WERI-Rb-1 (cell line): ENCODE measurements at regions not wholly inside any gene's neighbourhood (a gene's known extent, or its start where the extent isn't known, plus 50 kb on each side); places are given as distances from the start of the nearest gene placed in this dataset.

Experiments used
- DNase-seq: peaks from one replicate; pipeline ENCODE4 v3.0.0-alpha.2; 2020
- H3K27ac ChIP-seq: fragments of 250-450 bp; sonication (Bioruptor Pico); 2 replicates; pipeline ENCODE4 v1.5.1; 2020; ENCODE audit warnings: mild to moderate bottlenecking, moderate library complexity
- H3K27me3 ChIP-seq: fragments of 250-450 bp; sonication (Bioruptor Pico); 2 replicates; pipeline ENCODE4 v1.5.1; 2021; ENCODE audit warnings: mild to moderate bottlenecking, low read depth, moderate library complexity; ENCODE audit not compliant: insufficient read depth, severe bottlenecking
- H3K36me3 ChIP-seq: fragments of 250-450 bp; sonication (Bioruptor Pico); 2 replicates; pipeline ENCODE4 v1.5.1; 2020; ENCODE audit warnings: mild to moderate bottlenecking, moderate library complexity
- H3K4me3 ChIP-seq: 2 replicates; pipeline ENCODE4 v1.5.1; 2011; ENCODE audit warnings: low read depth, mild to moderate bottlenecking, control low read depth, low read length
- H3K9me3 ChIP-seq: fragments of 250-450 bp; sonication (Bioruptor Pico); 2 replicates; pipeline ENCODE4 v1.5.1; 2021; ENCODE audit warnings: mild to moderate bottlenecking, moderate library complexity; ENCODE audit not compliant: severe bottlenecking
- CTCF ChIP-seq: IDR thresholded peaks from 2 replicates; pipeline ENCODE4 v1.5.1; 2011; ENCODE audit warnings: low read depth, mild to moderate bottlenecking, control low read depth, inconsistent platforms, low read length

DNA sequence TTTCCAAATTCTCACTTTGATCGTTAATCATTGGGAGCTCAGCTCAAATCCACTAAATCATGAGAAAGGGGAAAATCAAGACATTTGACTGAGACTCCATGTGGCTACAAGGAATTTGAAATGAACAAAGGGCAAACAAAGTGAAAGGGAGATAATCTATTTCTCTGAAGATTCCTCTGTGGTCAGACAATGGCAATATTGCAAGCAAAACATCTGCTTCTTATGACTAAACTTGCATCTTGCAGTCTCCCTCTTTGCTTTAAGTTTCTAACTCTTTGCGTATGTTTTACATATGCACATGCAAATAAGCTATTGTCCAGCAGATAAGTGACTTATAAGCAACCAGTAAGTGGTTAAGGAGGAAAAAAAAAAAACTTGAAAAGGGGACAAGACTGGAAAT, 299.1 kb upstream of the NXPH2 start:
- Histone ChIP-seq H3K27me3 (no peaks in the 10 kb centered on the region), H3K27ac (no peak overlapping the region), H3K9me3 (no peaks in the 10 kb centered on the region), H3K4me3 (no peak overlapping the region), H3K36me3 (no peaks in the 10 kb centered on the region)
- no peak for DNase-seq
- no peak for TF ChIP-seq CTCF

DNA sequence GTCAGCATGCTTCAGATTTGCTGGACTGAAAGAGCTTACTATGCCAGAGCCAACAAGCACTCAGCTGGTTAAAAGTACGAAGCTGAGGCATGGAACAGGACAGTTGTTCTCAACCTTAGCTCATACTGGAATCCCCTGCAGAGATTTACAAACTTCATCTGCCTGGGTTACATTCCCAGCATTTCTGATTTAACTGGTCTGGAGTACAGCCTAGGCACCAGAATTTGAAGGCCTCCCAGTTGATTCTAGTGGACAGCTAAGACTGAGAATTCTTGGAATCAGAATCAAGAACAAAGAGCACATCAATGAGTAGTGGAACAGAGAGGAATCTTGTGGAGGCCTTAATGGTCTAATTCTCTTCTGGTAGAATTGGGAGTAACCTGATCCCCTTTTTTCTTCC, 298.2 kb upstream of the NXPH2 start:
- H3K27ac ChIP-seq = no peak overlapping the region
- no peaks in the 10 kb centered on the region for H3K27me3 ChIP-seq
- H3K36me3 ChIP-seq = no peaks in the 10 kb centered on the region
- no peak overlapping the region for H3K4me3 ChIP-seq
- no peak for DNase-seq
- TF ChIP-seq CTCF = no peak
- no peaks in the 10 kb centered on the region for H3K9me3 ChIP-seq

- H3K27me3 ChIP-seq = no peaks in the 10 kb centered on the region
- no peak overlapping the region for H3K27ac ChIP-seq
- H3K4me3 ChIP-seq = no peak overlapping the region
- H3K36me3 ChIP-seq = no peaks in the 10 kb centered on the region
- TF ChIP-seq CTCF = no peak
- DNase-seq = no peak
- H3K9me3 ChIP-seq = no peaks in the 10 kb centered on the region
Measured at GRCh38 chr2:139077099-139077737, 297.0 kb upstream of the NXPH2 start.

DNA sequence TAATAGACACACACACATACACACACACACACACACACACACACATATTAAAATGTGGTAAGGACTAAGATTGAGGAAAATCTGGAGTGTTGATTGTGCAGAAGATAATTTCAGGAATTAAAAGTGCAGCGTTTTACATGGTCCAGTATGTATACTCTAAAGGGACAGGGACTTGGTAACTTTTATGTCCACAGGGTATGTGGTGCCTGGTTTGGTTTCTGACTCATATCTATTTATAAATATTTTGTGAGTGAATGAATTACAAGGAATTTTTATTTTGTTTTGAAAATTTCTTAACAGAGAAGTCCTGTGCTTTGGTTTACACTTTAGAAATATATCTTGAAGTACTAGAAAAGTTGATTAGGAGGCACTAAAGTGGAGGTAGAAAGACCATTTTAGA, 287.7 kb upstream of the NXPH2 start:
- Histone ChIP-seq H3K9me3 (no peaks in the 10 kb centered on the region), H3K4me3 (no peak overlapping the region), H3K27ac (no peak overlapping the region), H3K36me3 (no peaks in the 10 kb centered on the region), H3K27me3 (no peaks in the 10 kb centered on the region)
- DNase-seq = no peak
- no peak for TF ChIP-seq CTCF

DNA sequence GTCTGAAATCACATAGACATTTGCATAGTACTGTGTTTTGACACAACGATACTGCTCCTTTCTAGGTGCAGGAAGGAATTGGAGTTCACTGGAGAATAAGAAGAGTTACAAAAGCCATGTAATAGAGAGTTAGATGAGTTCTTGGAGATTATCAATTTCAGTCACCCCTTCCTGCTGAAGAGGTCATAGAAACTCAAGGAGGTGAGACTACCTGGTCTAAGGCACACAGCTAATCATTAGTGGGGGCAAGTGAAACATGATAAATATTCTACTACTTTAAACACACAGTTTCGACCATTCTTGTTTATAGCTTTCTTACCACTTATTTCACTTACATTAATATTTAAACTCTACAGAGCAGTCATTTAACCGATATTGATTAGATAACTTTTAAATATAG, 286.9 kb upstream of the NXPH2 start:
- no peak overlapping the region for H3K27ac ChIP-seq
- DNase-seq = no peak
- TF ChIP-seq CTCF = no peak

GRCh38 chr2:139064159-139064558, 284.0 kb upstream of the NXPH2 start:
- H3K36me3 ChIP-seq = no peaks in the 10 kb centered on the region
- no peak for DNase-seq
- no peak for TF ChIP-seq CTCF
- H3K27ac ChIP-seq = no peak overlapping the region
- no peaks in the 10 kb centered on the region for H3K9me3 ChIP-seq
- no peak overlapping the region for H3K4me3 ChIP-seq
- no peaks in the 10 kb centered on the region for H3K27me3 ChIP-seq

More for the DNA sequence above, 286.9 kb upstream of the NXPH2 start:
- no peaks in the 10 kb centered on the region for H3K9me3 ChIP-seq
- H3K36me3 ChIP-seq = no peaks in the 10 kb centered on the region
- no peaks in the 10 kb centered on the region for H3K27me3 ChIP-seq
- H3K4me3 ChIP-seq = no peak overlapping the region
